HL-60 (cell line): ENCODE measurements at regions not wholly inside any gene's neighbourhood (a gene's known extent, or its start where the extent isn't known, plus 50 kb on each side); places are given as distances from the start of the nearest gene placed in this dataset.

Experiments used
- DNase-seq, 2 experiments: peaks; one replicate each; pipeline ENCODE4 v3.0.0-alpha.2; 2010 to 2020; ENCODE audit warnings: low read depth in 1 of 2, low spot score in 1 of 2
- H3K27ac ChIP-seq: fragments of 250-450 bp; sonication (Bioruptor Pico); replicated peaks from 2 replicates; pipeline ENCODE4 v1.5.1; 2020; ENCODE audit warnings: mild to moderate bottlenecking, moderate library complexity
- H3K27me3 ChIP-seq: fragments of 250-450 bp; sonication (Bioruptor Pico); 2 replicates; pipeline ENCODE4 v1.5.1; 2021; ENCODE audit warnings: mild to moderate bottlenecking, moderate library complexity; ENCODE audit not compliant: insufficient read depth, poor library complexity, severe bottlenecking
- H3K4me3 ChIP-seq: replicated peaks from 2 replicates; pipeline ENCODE4 v1.5.1; 2011; ENCODE audit warnings: mild to moderate bottlenecking, control low read depth, low read length; ENCODE audit not compliant: insufficient read depth
- GABPA ChIP-seq: IDR thresholded peaks from 2 replicates; pipeline ENCODE4 v1.6.1; 2012; ENCODE audit warnings: low read depth
- POLR2AphosphoS5 ChIP-seq: IDR thresholded peaks from 2 replicates; pipeline ENCODE4 v1.6.1; 2012; ENCODE audit warnings: low read depth
- SPI1 ChIP-seq: IDR thresholded peaks from 2 replicates; pipeline ENCODE4 v1.6.1; 2012; ENCODE audit warnings: low read depth, mild to moderate bottlenecking, borderline replicate concordance
- TF ChIP-seq, protein P1 (sequence below): IDR thresholded peaks from one replicate; pipeline ENCODE4 v1.5.1; 2011; ENCODE audit warnings: low read length, control low read depth, inconsistent platforms; ENCODE audit not compliant: insufficient read depth
- TF ChIP-seq, protein P2 (sequence below): IDR thresholded peaks from 2 replicates; pipeline ENCODE4 v1.6.1; 2012; ENCODE audit warnings: low read depth; ENCODE audit not compliant: insufficient replicate concordance

DNA sequence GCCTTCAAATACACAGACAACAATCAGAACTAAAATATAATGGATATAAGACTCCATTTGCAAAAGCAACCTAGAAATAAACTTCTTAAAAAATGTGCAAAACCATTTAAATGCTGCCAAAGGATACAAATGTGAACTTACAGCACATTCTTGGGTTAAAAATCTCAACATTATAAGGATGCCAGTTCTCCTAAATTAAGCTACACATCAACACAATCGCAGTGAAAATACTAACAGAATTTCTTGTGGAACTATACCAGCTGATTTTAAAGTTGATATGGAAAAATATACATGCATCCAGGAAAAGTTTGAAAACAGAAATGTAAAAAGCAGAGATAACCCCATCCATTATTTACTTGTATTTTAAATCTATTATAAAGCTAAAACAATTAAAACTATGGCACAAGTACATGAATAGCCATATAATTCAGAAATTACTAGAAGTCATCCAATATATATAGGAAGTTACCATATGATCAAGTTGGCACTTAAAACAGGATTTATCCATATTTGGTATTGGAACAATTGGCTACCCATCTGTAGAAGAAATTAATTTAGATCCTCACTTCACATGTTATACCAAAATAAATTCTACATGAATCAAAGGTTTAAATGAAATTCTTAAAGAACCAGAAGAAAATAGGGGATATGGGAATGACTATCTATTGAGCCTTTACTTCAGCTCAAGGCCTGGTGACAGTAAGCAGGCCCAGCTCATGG, 151.7 kb upstream of the GLI2 start:
- no peak for TF ChIP-seq SPI1
- TF ChIP-seq, protein P1, sequence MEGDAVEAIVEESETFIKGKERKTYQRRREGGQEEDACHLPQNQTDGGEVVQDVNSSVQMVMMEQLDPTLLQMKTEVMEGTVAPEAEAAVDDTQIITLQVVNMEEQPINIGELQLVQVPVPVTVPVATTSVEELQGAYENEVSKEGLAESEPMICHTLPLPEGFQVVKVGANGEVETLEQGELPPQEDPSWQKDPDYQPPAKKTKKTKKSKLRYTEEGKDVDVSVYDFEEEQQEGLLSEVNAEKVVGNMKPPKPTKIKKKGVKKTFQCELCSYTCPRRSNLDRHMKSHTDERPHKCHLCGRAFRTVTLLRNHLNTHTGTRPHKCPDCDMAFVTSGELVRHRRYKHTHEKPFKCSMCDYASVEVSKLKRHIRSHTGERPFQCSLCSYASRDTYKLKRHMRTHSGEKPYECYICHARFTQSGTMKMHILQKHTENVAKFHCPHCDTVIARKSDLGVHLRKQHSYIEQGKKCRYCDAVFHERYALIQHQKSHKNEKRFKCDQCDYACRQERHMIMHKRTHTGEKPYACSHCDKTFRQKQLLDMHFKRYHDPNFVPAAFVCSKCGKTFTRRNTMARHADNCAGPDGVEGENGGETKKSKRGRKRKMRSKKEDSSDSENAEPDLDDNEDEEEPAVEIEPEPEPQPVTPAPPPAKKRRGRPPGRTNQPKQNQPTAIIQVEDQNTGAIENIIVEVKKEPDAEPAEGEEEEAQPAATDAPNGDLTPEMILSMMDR, result no peak
- no peak for TF ChIP-seq GABPA
- no peak for TF ChIP-seq POLR2AphosphoS5
- TF ChIP-seq, protein P2, sequence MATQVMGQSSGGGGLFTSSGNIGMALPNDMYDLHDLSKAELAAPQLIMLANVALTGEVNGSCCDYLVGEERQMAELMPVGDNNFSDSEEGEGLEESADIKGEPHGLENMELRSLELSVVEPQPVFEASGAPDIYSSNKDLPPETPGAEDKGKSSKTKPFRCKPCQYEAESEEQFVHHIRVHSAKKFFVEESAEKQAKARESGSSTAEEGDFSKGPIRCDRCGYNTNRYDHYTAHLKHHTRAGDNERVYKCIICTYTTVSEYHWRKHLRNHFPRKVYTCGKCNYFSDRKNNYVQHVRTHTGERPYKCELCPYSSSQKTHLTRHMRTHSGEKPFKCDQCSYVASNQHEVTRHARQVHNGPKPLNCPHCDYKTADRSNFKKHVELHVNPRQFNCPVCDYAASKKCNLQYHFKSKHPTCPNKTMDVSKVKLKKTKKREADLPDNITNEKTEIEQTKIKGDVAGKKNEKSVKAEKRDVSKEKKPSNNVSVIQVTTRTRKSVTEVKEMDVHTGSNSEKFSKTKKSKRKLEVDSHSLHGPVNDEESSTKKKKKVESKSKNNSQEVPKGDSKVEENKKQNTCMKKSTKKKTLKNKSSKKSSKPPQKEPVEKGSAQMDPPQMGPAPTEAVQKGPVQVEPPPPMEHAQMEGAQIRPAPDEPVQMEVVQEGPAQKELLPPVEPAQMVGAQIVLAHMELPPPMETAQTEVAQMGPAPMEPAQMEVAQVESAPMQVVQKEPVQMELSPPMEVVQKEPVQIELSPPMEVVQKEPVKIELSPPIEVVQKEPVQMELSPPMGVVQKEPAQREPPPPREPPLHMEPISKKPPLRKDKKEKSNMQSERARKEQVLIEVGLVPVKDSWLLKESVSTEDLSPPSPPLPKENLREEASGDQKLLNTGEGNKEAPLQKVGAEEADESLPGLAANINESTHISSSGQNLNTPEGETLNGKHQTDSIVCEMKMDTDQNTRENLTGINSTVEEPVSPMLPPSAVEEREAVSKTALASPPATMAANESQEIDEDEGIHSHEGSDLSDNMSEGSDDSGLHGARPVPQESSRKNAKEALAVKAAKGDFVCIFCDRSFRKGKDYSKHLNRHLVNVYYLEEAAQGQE, result no peak
- H3K27ac ChIP-seq, result no peak overlapping the region
- no peak for DNase-seq
- peaks cover 13% of the 10 kb centered on the region for H3K27me3 ChIP-seq
- H3K4me3 ChIP-seq, result no peak overlapping the region

DNA sequence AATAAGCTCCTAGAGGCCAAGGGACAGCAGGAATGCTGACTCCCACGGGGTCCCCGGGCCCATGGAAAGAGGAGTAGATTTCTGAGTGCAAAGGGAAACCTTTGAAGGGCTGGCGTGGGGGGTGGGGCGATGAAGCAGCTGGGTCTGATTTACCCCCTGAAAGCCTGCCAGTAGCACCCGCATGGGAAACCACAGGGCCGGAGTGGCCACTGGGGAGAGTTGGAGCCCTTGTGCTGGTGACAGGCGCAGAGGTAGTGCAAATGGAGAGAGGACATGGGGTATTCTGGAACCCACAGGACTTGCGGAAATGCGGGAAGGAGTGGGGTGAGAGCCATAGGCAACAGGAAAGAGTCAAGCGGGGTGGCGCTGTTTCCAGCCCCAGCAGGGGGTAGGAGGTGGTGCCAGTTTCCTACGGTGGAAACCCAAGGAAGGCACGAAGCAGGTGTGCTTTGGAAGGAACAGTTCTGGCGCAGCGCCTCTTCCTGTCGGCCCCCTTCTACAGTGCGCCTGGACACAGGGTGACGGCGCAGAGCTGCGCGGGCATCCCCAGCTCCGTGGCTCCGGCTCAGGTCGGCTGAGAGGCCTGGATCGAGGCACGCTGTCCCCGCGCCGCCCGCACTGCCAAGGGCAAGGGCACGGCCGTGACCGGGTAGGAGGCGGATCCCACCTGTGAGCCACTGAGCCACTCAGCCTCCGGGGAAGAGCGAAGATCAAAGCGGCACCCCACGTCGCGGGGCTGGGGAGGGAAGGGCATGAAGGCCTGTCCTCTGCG, 149.0 kb upstream of the GLI2 start:
- DNase-seq, result no peak
- Histone ChIP-seq H3K4me3 (no peak overlapping the region), H3K27me3 (peaks cover 13% of the 10 kb centered on the region)

DNA sequence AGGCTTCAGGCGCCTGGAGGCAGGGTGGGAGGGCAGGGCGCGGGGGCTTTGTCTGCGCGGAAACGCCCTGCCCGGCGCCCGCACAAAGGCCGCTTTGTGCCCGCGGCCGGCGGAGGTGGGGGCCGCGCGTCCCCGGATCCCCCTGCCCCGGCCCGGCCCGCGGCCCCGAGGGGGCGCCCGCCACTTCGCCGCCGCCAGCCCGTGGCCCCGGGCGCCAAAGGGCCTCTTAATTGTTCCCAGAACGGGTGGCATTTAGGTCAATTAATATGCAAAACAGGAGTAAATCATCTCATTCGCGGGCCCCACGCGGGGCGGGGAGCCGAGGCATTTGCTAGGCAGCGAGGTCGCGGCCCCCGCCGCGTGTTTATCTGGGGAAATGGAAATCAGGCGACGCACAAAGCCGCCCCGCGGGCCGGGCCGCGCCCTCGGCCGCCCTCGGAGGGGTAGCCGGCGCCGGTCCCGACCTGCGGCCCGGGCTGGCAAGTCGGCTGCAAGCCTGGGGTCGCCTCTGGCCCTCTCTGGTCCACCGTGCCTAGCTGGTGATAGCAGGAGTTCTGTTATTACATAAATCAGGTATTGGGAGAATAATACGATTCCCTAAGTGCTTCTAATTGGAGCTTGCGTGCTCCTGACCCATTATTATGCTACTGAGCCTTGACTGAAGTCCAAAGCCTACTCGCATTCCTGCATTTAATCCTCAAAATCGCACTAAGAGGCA, 148.2 kb upstream of the GLI2 start:
- H3K27me3 ChIP-seq, result peaks cover 13% of the 10 kb centered on the region
- TF ChIP-seq GABPA (no peak), POLR2AphosphoS5 (no peak), SPI1 (no peak)
- TF ChIP-seq, protein P1, result no peak
- TF ChIP-seq, protein P2, result no peak
- no peak overlapping the region for H3K4me3 ChIP-seq
- no peak for DNase-seq
- no peak overlapping the region for H3K27ac ChIP-seq

More for the DNA sequence above, 149.0 kb upstream of the GLI2 start:
- TF ChIP-seq POLR2AphosphoS5 (no peak), SPI1 (no peak), GABPA (no peak)
- TF ChIP-seq, protein P2, result no peak
- TF ChIP-seq, protein P1, result no peak
- no peak overlapping the region for H3K27ac ChIP-seq
